Gastroesophageal sphincter (tissue), 3 donors: ENCODE measurements at regions not wholly inside any gene's neighbourhood (a gene's known extent, or its start where the extent isn't known, plus 50 kb on each side); places are given as distances from the start of the nearest gene placed in this dataset.

Source experiments
- CTCF ChIP-seq, 4 experiments: fragments of 200-600 bp in 2 of 4; fragments of 450-650 bp in 2 of 4; sonication (generic) in 1 of 4; IDR thresholded peaks; one replicate each; pipeline ENCODE4 v1.5.1; 2017 to 2019; ENCODE audit warnings: antibody characterized with exemption in 4 of 4, mild to moderate bottlenecking in 2 of 4, moderate library complexity in 2 of 4
- EP300 ChIP-seq: sonication (generic); formaldehyde crosslinking; IDR thresholded peaks from one replicate; pipeline ENCODE4 v1.6.1; 2017; ENCODE audit warnings: antibody characterized with exemption, mild to moderate bottlenecking
- POLR2A ChIP-seq, 2 donors: fragments of 450-650 bp; IDR thresholded peaks; one replicate each; pipeline ENCODE4 v1.6.1; 2017; ENCODE audit warnings: antibody characterized with exemption in 2 of 2, mild to moderate bottlenecking in 2 of 2, moderate library complexity in 1 of 2
- POLR2AphosphoS5 ChIP-seq: sonication (generic); formaldehyde crosslinking; IDR thresholded peaks from one replicate; pipeline ENCODE4 v1.6.1; 2017; ENCODE audit warnings: antibody characterized with exemption

GRCh38 chr2:81495556-81495955 is 1191.0 kb upstream of the LRRTM1 start:
- TF ChIP-seq CTCF (IDR thresholded peaks at IDR 0.05) (no peak), POLR2AphosphoS5 (no peak), POLR2A (IDR thresholded peaks at IDR 0.05) (no peak), EP300 (no peak)
